ENCODE measurements at regions not wholly inside any gene's neighbourhood (a gene's known extent, or its start where the extent isn't known, plus 50 kb on each side); places are given as distances from the start of the nearest gene placed in this dataset.
"Not testable (repeated sequence)": the region's sequence is repeated elsewhere in the genome, so short reads cannot be mapped to it uniquely, and the experiment has no call there.

DNA sequence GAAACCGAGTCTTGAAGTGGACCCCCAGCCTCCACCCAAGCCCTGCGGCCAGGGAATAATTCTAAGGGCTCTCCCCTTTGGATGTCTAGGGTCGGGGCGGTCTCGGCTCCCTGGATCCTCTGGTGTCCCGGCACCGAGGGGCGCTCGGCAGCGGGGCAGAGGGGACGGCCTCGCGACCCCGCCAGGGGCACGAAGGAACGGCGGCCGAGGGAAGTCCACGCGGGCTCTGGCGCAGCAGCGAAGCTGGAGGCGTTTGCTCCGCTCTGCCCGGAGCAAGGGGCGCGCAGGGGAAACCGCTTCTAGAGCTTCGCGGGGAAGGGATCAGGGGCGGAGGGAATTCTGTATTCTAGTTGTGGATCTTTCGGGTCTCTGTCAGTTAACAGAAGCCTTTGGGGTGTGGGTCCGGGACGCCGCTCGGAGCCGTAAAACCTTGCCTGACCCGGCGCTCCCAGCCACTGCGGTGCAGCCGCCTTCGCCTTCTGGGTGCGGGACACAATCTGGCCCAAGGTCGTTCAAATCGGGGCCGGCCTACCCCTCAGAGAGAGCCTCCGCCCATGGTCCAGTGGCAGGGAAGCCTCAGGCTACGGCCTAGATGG, 118.2 kb downstream of the KCNRG start:
- Histone ChIP-seq H4K20me1 (ENCODE audit: insufficient read depth, poor library complexity, severe bottlenecking) (no peaks in the 10 kb centered on the region), H3K36me3 (replicated peaks; ENCODE audit: insufficient read depth, low read depth) (no peaks in the 10 kb centered on the region), H3K27me3 (peaks cover 74% of the 10 kb centered on the region), H3K4me1 (ENCODE audit: insufficient read depth) (peaks cover 31% of the 10 kb centered on the region), H3K9me2 (replicated peaks; ENCODE audit: insufficient read depth) (no peaks in the 10 kb centered on the region), H2AFZ (no peak overlapping the region), H3K4me2 (peak overlapping the region; percentile 67), H3K79me2 (no peaks in the 10 kb centered on the region), H3K4me3 (no peak overlapping the region), H3K27ac (no peak overlapping the region), H3K9me3 (ENCODE audit: low read depth) (no peaks in the 10 kb centered on the region)
- no peak for DNase-seq (ENCODE audit: low spot score)
- 27% methylated on average over 48 of the region's 48 CpGs for WGBS (ENCODE audit: low lambda C conversion rate, missing lambda C conversion rate)
- TF ChIP-seq EZH2 (IDR thresholded peaks at IDR 0.05; ENCODE audit: borderline replicate concordance) (peak; percentile 11), EZH2phosphoT487 (IDR thresholded peaks at IDR 0.05; ENCODE audit: low read depth, severe bottlenecking, unreplicated experiment) (peak; percentile 57)
- TF ChIP-seq, protein P1, sequence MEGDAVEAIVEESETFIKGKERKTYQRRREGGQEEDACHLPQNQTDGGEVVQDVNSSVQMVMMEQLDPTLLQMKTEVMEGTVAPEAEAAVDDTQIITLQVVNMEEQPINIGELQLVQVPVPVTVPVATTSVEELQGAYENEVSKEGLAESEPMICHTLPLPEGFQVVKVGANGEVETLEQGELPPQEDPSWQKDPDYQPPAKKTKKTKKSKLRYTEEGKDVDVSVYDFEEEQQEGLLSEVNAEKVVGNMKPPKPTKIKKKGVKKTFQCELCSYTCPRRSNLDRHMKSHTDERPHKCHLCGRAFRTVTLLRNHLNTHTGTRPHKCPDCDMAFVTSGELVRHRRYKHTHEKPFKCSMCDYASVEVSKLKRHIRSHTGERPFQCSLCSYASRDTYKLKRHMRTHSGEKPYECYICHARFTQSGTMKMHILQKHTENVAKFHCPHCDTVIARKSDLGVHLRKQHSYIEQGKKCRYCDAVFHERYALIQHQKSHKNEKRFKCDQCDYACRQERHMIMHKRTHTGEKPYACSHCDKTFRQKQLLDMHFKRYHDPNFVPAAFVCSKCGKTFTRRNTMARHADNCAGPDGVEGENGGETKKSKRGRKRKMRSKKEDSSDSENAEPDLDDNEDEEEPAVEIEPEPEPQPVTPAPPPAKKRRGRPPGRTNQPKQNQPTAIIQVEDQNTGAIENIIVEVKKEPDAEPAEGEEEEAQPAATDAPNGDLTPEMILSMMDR (IDR thresholded peaks at IDR 0.05; ENCODE audit: poor library complexity), result no peak

- Histone ChIP-seq H3K27me3 (peaks cover 46% of the 10 kb centered on the region), H3K9me2 (replicated peaks; ENCODE audit: insufficient read depth) (no peaks in the 10 kb centered on the region), H3K79me2 (no peaks in the 10 kb centered on the region), H3K4me3 (no peak overlapping the region), H3K36me3 (replicated peaks; ENCODE audit: insufficient read depth, low read depth) (no peaks in the 10 kb centered on the region), H3K4me2 (no peak overlapping the region), H3K4me1 (ENCODE audit: insufficient read depth) (peaks cover 14% of the 10 kb centered on the region), H2AFZ (no peak overlapping the region), H3K9me3 (ENCODE audit: low read depth) (no peaks in the 10 kb centered on the region), H3K27ac (no peak overlapping the region), H4K20me1 (ENCODE audit: insufficient read depth, poor library complexity, severe bottlenecking) (no peaks in the 10 kb centered on the region)
- DNase-seq (ENCODE audit: low spot score), result no peak
- 66% methylated on average over 3 of the region's 3 CpGs for WGBS (ENCODE audit: low lambda C conversion rate, missing lambda C conversion rate)
- TF ChIP-seq EZH2 (IDR thresholded peaks at IDR 0.05; ENCODE audit: borderline replicate concordance) (no peak), EZH2phosphoT487 (IDR thresholded peaks at IDR 0.05; ENCODE audit: low read depth, severe bottlenecking, unreplicated experiment) (no peak)
- TF ChIP-seq, protein P1 (IDR thresholded peaks at IDR 0.05; ENCODE audit: poor library complexity), result no peak
These were observed 121.0 kb downstream of the KCNRG start for GRCh38 chr13:50136226-50136625.

DNA sequence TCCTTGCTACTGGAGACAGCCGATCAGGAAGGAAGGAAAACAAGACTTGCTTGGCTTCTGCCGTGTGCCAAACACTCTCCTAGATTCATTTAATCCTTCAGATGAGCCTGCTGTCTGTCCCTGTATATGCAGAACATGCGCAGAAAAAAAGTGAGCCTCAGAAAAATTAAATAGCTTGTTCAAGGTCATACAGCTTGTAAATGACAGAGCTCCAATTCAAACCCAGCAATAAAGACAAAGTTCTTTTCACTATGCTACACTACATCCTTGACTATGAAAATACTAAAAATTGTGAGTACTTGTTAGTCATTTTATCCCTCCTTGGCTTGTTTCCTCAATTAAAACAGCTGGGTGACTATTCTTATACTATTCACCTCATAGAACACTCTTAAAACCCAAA, 121.4 kb downstream of the KCNRG start:
- H4K20me1 ChIP-seq (ENCODE audit: insufficient read depth, poor library complexity, severe bottlenecking), result no peaks in the 10 kb centered on the region
- WGBS (ENCODE audit: low lambda C conversion rate, missing lambda C conversion rate), result 69% methylated on average over 3 of the region's 3 CpGs
- TF ChIP-seq EZH2phosphoT487 (IDR thresholded peaks at IDR 0.05; ENCODE audit: low read depth, severe bottlenecking, unreplicated experiment) (no peak), EZH2 (IDR thresholded peaks at IDR 0.05; ENCODE audit: borderline replicate concordance) (no peak)
- TF ChIP-seq, protein P1 (IDR thresholded peaks at IDR 0.05; ENCODE audit: poor library complexity), result no peak
- H3K27ac ChIP-seq, result no peak overlapping the region
- no peaks in the 10 kb centered on the region for H3K36me3 ChIP-seq (replicated peaks; ENCODE audit: insufficient read depth, low read depth)
- peaks cover 14% of the 10 kb centered on the region for H3K4me1 ChIP-seq (ENCODE audit: insufficient read depth)
- H3K9me3 ChIP-seq (ENCODE audit: low read depth), result no peaks in the 10 kb centered on the region
- DNase-seq (ENCODE audit: low spot score), result no peak
- no peak overlapping the region for H3K4me2 ChIP-seq
- H3K9me2 ChIP-seq (replicated peaks; ENCODE audit: insufficient read depth), result no peaks in the 10 kb centered on the region
- no peak overlapping the region for H2AFZ ChIP-seq
- no peaks in the 10 kb centered on the region for H3K79me2 ChIP-seq
- no peak overlapping the region for H3K4me3 ChIP-seq
- H3K27me3 ChIP-seq, result peaks cover 42% of the 10 kb centered on the region

GRCh38 chr13:50139435-50139934, 124.2 kb downstream of the KCNRG start:
- not testable (repeated sequence) for H3K4me1 ChIP-seq (ENCODE audit: insufficient read depth); H3K4me2 ChIP-seq; H3K9me2 ChIP-seq (replicated peaks; ENCODE audit: insufficient read depth); DNase-seq (ENCODE audit: low spot score); H3K9me3 ChIP-seq (ENCODE audit: low read depth); H3K4me3 ChIP-seq; H3K79me2 ChIP-seq; H4K20me1 ChIP-seq (ENCODE audit: insufficient read depth, poor library complexity, severe bottlenecking); H3K27ac ChIP-seq; H2AFZ ChIP-seq; H3K36me3 ChIP-seq (replicated peaks; ENCODE audit: insufficient read depth, low read depth)
- 94% methylated on average over 4 of the region's 4 CpGs for WGBS (ENCODE audit: low lambda C conversion rate, missing lambda C conversion rate)
- H3K27me3 ChIP-seq, result peaks cover 13% of the 10 kb centered on the region

Data from hepatocyte (in vitro differentiated cells).